K562 (cell line): ENCODE measurements at regions not wholly inside any gene's neighbourhood (a gene's known extent, or its start where the extent isn't known, plus 50 kb on each side); places are given as distances from the start of the nearest gene placed in this dataset.

Experiments used
- ATAC-seq: fragments of 200-7000 bp; cut with Tn5 transposase; 3 replicates; pipeline ENCODE4 v1.9.1; 2020; ENCODE audit warnings: moderate library complexity
- BruUV-seq: library from RNA; stranded (reverse); fragments of 400-500 nt; replicated peaks from 2 replicates; lab custom pipeline; 2021; lab: Mats Ljungman, UMichigan
- CTCF ChIA-PET: fragments of 300-600 bp; formaldehyde crosslinking; extraction: SDS; loops from one replicate; lab custom pipeline; 2021; ENCODE audit warnings: low intra/inter-chr PET ratio; lab: Yijun Ruan, JAX
- POLR2A ChIA-PET: fragments of 300-600, 350-650 bp; sonication (Branson Sonifier 250); formaldehyde crosslinking; extraction: SDS; loops from one replicate; lab custom pipeline; 2021; ENCODE audit warnings: antibody characterized with exemption, inconsistent platforms; lab: Yijun Ruan, JAX
- DNase-seq, 4 experiments: peaks; one replicate each; pipeline versions ENCODE4 v3.0.0 to v3.0.0-alpha.2; 2011 to 2018; ENCODE audit warnings: low spot score in 3 of 4, mixed read lengths in 3 of 4; ENCODE audit errors: extremely low read depth in 1 of 4
- FAIRE-seq: peaks from 2 replicates; lab custom pipeline; 2011; peaks lifted over from hg19 to GRCh38; lab: Jason Lieb, UNC
- H2AFZ ChIP-seq: 2 replicates; pipeline ENCODE4 v1.6.0; 2011; ENCODE audit warnings: low read depth, low read length, control low read depth, inconsistent platforms
- H3K27ac ChIP-seq: fragments of 200-600 bp; 3 replicates; pipeline ENCODE4 v1.8.0; 2011; ENCODE audit warnings: low read depth, mild to moderate bottlenecking, control low read depth, inconsistent platforms, low read length, moderate library complexity, mixed read lengths; ENCODE audit errors: extremely low read depth
- H3K27me3 ChIP-seq, 2 experiments: fragments of 300-600 bp in 1 of 2; 2 replicates in 1 of 2; 3 replicates in 1 of 2; pipeline versions ENCODE4 v1.6.0 to v1.8.0; 2011; ENCODE audit warnings: inconsistent platforms in 2 of 2, low read length in 2 of 2, mild to moderate bottlenecking in 1 of 2, mixed read lengths in 1 of 2, moderate library complexity in 1 of 2; ENCODE audit not compliant: control insufficient read depth in 2 of 2, insufficient read depth in 2 of 2
- H3K36me3 ChIP-seq: fragments of 300-600 bp; 3 replicates; pipeline ENCODE4 v1.8.0; 2011; ENCODE audit warnings: mild to moderate bottlenecking, low read length, inconsistent platforms; ENCODE audit not compliant: control insufficient read depth, insufficient read depth
- H3K4me1 ChIP-seq, 2 experiments: fragments of 200-600 bp in 1 of 2; replicated peaks in 1 of 2; 2 replicates in 1 of 2; 3 replicates in 1 of 2; pipeline versions ENCODE4 v1.5.1 to v1.8.0; 2011; ENCODE audit warnings: inconsistent platforms in 2 of 2, low read length in 2 of 2, mild to moderate bottlenecking in 1 of 2, mixed read lengths in 1 of 2, moderate library complexity in 1 of 2; ENCODE audit not compliant: control insufficient read depth in 2 of 2, insufficient read depth in 2 of 2
- H3K4me2 ChIP-seq: 2 replicates; pipeline ENCODE4 v1.6.1; 2011; ENCODE audit warnings: low read length, control low read depth, inconsistent platforms, mixed read lengths; ENCODE audit not compliant: insufficient read depth
- H3K4me3 ChIP-seq: fragments of 200-600 bp; sonication (generic), shearing (Covaris generic); 2 replicates; pipeline ENCODE4 v1.5.1; 2016; ENCODE audit warnings: control low read depth, inconsistent platforms
- H3K79me2 ChIP-seq: fragments of 200-600 bp; 3 replicates; pipeline ENCODE4 v1.8.0; 2011; ENCODE audit warnings: low read length, inconsistent platforms; ENCODE audit not compliant: control insufficient read depth, insufficient read depth
- H3K9ac ChIP-seq, 2 experiments: 2 replicates each; pipeline versions ENCODE4 v1.6.0 to v1.6.1; 2011; ENCODE audit warnings: low read depth in 2 of 2, low read length in 2 of 2, control low read depth in 1 of 2, inconsistent platforms in 1 of 2, mild to moderate bottlenecking in 1 of 2, mixed read lengths in 1 of 2; ENCODE audit not compliant: insufficient read depth in 1 of 2
- H3K9me1 ChIP-seq: one replicate; pipeline ENCODE4 v1.6.0; 2011; ENCODE audit warnings: inconsistent platforms, mild to moderate bottlenecking, low read length, moderate library complexity; ENCODE audit not compliant: control insufficient read depth, insufficient read depth
- H3K9me3 ChIP-seq: replicated peaks from 2 replicates; pipeline ENCODE4 v1.5.1; 2011; ENCODE audit warnings: low read depth, low read length, inconsistent platforms; ENCODE audit not compliant: control insufficient read depth, insufficient read depth
- H4K20me1 ChIP-seq: replicated peaks from 2 replicates; pipeline ENCODE4 v1.6.1; 2011; ENCODE audit warnings: low read length, inconsistent platforms, mixed read lengths; ENCODE audit not compliant: control insufficient read depth, insufficient read depth
- BMI1 ChIP-seq: fragments of 150-350 bp; IDR thresholded peaks from 2 replicates; pipeline ENCODE4 v1.6.1; 2014; ENCODE audit warnings: low read length
- CCNT2 ChIP-seq: IDR thresholded peaks from 2 replicates; pipeline ENCODE4 v1.6.1; 2011; ENCODE audit warnings: borderline replicate concordance, low read depth, mild to moderate bottlenecking, moderate library complexity, mixed read lengths, low read length; ENCODE audit not compliant: insufficient read length; ENCODE audit errors: extremely low read depth
- HCFC1 ChIP-seq: IDR thresholded peaks from 2 replicates; pipeline ENCODE4 v1.6.1; 2012; ENCODE audit warnings: low read depth, low read length, improper control_type of control experiment
- MTF1 ChIP-seq: fragments of 250-450 bp; sonication (Bioruptor Pico); IDR thresholded peaks from 2 replicates; pipeline ENCODE4 v1.9.0; 2021; ENCODE audit warnings: moderate library complexity, mild to moderate bottlenecking, inconsistent platforms, borderline replicate concordance
- NELFE ChIP-seq: IDR thresholded peaks from 2 replicates; pipeline ENCODE4 v1.6.1; 2011; ENCODE audit warnings: mild to moderate bottlenecking; ENCODE audit not compliant: insufficient read depth, insufficient read length
- SMARCA5 ChIP-seq: fragments of 450-650 bp; IDR thresholded peaks from 2 replicates; pipeline ENCODE4 v1.6.1; 2016
- TEAD2 ChIP-seq: fragments of 450-650 bp; IDR thresholded peaks from 2 replicates; pipeline ENCODE4 v1.6.1; 2016; ENCODE audit warnings: missing genetic modification characterization, control low read depth, missing compliant biosample characterization
- ZNF79 ChIP-seq: fragments of 250-450 bp; sonication (Bioruptor Pico); IDR thresholded peaks from 2 replicates; pipeline ENCODE4 v1.4.0; 2020; ENCODE audit warnings: low read depth, mild to moderate bottlenecking, moderate library complexity
- WGBS: fragments of 100-300 bp; shearing (Covaris generic); methylation state at CpG from one replicate; pipeline ENCODE4 v1.1.6; 2016; ENCODE audit warnings: low coverage, mixed read lengths; ENCODE audit not compliant: insufficient coverage; ENCODE audit errors: missing lambda C conversion rate; 5-methylcytosine and 5-hydroxymethylcytosine counted together
- in situ Hi-C: fragments of 300-500 bp; cut with MboI; formaldehyde crosslinking; loops from 4 replicates; pipeline ENCODE4 v1.15.0; 2018; ENCODE audit warnings: inconsistent platforms, mixed read lengths
- intact Hi-C: fragments of 100-400 bp; cut with micrococcal nuclease; formaldehyde crosslinking; loops from 2 replicates; pipeline ENCODE4 v1.14.2; 2022
- TF ChIP-seq, protein P1 (sequence below), 2 experiments: fragments of 150-350 bp in 1 of 2; IDR thresholded peaks; 2 replicates each; pipeline ENCODE4 v1.6.1; 2012 to 2016; ENCODE audit warnings: low read depth in 2 of 2, low read length in 2 of 2, mild to moderate bottlenecking in 1 of 2, moderate library complexity in 1 of 2
- TF ChIP-seq, protein P2 (sequence below), 3 experiments: fragments of 200-800 bp in 1 of 3; fragments of 250-450 bp in 1 of 3; fragments of 450-650 bp in 1 of 3; sonication (Bioruptor Pico) in 1 of 3; sonication (Bioruptor generic) in 1 of 3; formaldehyde crosslinking in 1 of 3; IDR thresholded peaks; 2 replicates each; pipeline versions ENCODE4 v1.6.1 to v1.8.0; 2016 to 2022; ENCODE audit warnings: mild to moderate bottlenecking in 2 of 3, missing genetic modification characterization in 2 of 3, missing compliant biosample characterization in 1 of 3, moderate library complexity in 1 of 3

DNA sequence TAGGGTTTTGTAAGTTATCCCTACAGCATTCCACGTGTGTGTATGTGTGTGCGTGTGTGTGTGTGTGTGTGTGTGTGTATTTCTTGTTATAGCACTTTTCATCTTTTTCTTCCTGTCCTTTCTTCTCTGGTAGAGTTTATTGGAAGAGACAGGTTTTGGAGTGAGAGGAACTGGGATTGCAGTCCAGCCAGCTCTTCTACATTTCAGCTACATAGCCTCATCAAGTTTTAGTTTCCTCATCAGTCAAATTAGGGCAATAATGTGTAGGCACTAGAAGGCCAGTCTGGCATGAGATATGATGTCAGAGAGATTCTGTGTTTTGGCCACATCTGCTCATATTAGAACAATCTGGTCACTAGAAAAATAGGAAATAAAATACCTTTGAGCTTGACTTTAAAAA is 1283.5 kb upstream of the TENM4 start:
- Histone ChIP-seq H3K9ac (no peak overlapping the region), H2AFZ (no peak overlapping the region), H3K27ac (no peak overlapping the region), H3K4me3 (no peak overlapping the region), H3K4me2 (no peak overlapping the region), H3K27me3 (no peaks in the 10 kb centered on the region), H3K9me3 (no peaks in the 10 kb centered on the region), H4K20me1 (no peaks in the 10 kb centered on the region), H3K36me3 (no peaks in the 10 kb centered on the region), H3K4me1 (no peaks in the 10 kb centered on the region), H3K9me1 (no peaks in the 10 kb centered on the region), H3K79me2 (no peaks in the 10 kb centered on the region)
- no CpG with 5 or more reads among the region's 2 CpGs for WGBS
- ChIA-PET POLR2A (no interaction called here), CTCF (no interaction called here)
- ATAC-seq (no peak), FAIRE-seq (no peak), DNase-seq (no peak)
- TF ChIP-seq SMARCA5 (no peak), CCNT2 (no peak), NELFE (no peak), MTF1 (CRISPR knock-in tag) (no peak), TEAD2 (tag) (no peak), HCFC1 (no peak), ZNF79 (CRISPR knock-in tag) (no peak)
- intact Hi-C loops = no loop called here
- no TSS peak for BruUV-seq
- in situ Hi-C loops = no loop called here

DNA sequence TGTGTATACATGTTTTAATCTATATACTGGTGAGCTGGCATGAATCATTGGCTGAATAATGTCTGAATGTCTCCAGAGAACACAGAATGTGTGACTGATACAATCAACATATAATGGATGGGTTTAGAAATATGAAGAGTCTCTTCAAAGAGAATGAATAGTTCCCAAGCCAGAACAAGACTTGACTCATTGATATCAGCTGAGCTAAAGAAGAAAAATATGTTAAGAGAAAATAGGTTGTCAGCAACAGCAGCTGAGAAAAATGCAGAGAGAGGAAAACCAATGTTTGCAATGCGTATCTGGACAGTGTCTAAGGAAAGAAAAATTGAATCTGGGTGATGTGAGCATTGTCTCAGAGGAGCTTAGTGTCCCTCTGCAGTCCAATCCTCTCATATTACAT is 1281.8 kb upstream of the TENM4 start:
- no TSS peak for BruUV-seq
- H3K9ac ChIP-seq = no peak overlapping the region
- H3K4me3 ChIP-seq = no peak overlapping the region
- no peak overlapping the region for H2AFZ ChIP-seq
- no peak overlapping the region for H3K4me2 ChIP-seq
- ChIA-PET POLR2A (no interaction called here), CTCF (no interaction called here)
- no peaks in the 10 kb centered on the region for H3K79me2 ChIP-seq
- H3K4me1 ChIP-seq = no peaks in the 10 kb centered on the region
- FAIRE-seq (no peak), ATAC-seq (no peak), DNase-seq (no peak)
- WGBS = 8% methylated on average over 1 of the region's 1 CpG
- H3K27me3 ChIP-seq = no peaks in the 10 kb centered on the region
- intact Hi-C loops (no loop called here), in situ Hi-C loops (no loop called here)
- no peaks in the 10 kb centered on the region for H4K20me1 ChIP-seq
- no peaks in the 10 kb centered on the region for H3K9me3 ChIP-seq
- no peaks in the 10 kb centered on the region for H3K9me1 ChIP-seq
- no peaks in the 10 kb centered on the region for H3K36me3 ChIP-seq
- H3K27ac ChIP-seq = no peak overlapping the region
- TF ChIP-seq, protein P1, sequence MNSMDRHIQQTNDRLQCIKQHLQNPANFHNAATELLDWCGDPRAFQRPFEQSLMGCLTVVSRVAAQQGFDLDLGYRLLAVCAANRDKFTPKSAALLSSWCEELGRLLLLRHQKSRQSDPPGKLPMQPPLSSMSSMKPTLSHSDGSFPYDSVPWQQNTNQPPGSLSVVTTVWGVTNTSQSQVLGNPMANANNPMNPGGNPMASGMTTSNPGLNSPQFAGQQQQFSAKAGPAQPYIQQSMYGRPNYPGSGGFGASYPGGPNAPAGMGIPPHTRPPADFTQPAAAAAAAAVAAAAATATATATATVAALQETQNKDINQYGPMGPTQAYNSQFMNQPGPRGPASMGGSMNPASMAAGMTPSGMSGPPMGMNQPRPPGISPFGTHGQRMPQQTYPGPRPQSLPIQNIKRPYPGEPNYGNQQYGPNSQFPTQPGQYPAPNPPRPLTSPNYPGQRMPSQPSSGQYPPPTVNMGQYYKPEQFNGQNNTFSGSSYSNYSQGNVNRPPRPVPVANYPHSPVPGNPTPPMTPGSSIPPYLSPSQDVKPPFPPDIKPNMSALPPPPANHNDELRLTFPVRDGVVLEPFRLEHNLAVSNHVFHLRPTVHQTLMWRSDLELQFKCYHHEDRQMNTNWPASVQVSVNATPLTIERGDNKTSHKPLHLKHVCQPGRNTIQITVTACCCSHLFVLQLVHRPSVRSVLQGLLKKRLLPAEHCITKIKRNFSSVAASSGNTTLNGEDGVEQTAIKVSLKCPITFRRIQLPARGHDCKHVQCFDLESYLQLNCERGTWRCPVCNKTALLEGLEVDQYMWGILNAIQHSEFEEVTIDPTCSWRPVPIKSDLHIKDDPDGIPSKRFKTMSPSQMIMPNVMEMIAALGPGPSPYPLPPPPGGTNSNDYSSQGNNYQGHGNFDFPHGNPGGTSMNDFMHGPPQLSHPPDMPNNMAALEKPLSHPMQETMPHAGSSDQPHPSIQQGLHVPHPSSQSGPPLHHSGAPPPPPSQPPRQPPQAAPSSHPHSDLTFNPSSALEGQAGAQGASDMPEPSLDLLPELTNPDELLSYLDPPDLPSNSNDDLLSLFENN (IDR thresholded peaks at IDR 0.05; ENCODE audit: low read depth in 2 of 2, low read length in 2 of 2) = no peak
- TF ChIP-seq, protein P2, sequence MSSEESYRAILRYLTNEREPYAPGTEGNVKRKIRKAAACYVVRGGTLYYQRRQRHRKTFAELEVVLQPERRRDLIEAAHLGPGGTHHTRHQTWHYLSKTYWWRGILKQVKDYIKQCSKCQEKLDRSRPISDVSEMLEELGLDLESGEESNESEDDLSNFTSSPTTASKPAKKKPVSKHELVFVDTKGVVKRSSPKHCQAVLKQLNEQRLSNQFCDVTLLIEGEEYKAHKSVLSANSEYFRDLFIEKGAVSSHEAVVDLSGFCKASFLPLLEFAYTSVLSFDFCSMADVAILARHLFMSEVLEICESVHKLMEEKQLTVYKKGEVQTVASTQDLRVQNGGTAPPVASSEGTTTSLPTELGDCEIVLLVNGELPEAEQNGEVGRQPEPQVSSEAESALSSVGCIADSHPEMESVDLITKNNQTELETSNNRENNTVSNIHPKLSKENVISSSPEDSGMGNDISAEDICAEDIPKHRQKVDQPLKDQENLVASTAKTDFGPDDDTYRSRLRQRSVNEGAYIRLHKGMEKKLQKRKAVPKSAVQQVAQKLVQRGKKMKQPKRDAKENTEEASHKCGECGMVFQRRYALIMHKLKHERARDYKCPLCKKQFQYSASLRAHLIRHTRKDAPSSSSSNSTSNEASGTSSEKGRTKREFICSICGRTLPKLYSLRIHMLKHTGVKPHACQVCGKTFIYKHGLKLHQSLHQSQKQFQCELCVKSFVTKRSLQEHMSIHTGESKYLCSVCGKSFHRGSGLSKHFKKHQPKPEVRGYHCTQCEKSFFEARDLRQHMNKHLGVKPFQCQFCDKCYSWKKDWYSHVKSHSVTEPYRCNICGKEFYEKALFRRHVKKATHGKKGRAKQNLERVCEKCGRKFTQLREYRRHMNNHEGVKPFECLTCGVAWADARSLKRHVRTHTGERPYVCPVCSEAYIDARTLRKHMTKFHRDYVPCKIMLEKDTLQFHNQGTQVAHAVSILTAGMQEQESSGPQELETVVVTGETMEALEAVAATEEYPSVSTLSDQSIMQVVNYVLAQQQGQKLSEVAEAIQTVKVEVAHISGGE (CRISPR knock-in tag; IDR thresholded peaks at IDR 0.05) = no peak
- no peak for TF ChIP-seq BMI1
